ENCODE measurements at regions not wholly inside any gene's neighbourhood (a gene's known extent, or its start where the extent isn't known, plus 50 kb on each side); places are given as distances from the start of the nearest gene placed in this dataset.

DNA sequence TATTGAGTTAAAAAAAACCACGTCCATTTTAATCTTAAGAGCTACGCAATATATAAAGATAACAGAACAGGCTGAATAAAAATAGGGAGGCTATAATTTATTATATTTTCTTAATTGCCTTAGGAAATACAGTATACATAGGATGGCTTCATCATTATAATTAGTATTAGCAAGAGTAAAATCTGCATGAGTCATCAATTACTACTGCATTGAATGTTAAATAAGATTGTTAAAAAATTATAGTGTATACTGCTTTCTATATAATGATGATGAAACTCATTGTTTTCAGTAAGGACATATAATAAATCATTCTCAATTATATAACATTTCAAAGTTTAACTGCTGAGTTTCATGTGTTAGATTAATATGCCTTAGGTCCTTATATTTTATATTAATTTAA is 133.4 kb upstream of the GRID2 start:
- TF ChIP-seq, protein P1, sequence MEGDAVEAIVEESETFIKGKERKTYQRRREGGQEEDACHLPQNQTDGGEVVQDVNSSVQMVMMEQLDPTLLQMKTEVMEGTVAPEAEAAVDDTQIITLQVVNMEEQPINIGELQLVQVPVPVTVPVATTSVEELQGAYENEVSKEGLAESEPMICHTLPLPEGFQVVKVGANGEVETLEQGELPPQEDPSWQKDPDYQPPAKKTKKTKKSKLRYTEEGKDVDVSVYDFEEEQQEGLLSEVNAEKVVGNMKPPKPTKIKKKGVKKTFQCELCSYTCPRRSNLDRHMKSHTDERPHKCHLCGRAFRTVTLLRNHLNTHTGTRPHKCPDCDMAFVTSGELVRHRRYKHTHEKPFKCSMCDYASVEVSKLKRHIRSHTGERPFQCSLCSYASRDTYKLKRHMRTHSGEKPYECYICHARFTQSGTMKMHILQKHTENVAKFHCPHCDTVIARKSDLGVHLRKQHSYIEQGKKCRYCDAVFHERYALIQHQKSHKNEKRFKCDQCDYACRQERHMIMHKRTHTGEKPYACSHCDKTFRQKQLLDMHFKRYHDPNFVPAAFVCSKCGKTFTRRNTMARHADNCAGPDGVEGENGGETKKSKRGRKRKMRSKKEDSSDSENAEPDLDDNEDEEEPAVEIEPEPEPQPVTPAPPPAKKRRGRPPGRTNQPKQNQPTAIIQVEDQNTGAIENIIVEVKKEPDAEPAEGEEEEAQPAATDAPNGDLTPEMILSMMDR (conservative IDR thresholded peaks at IDR 0.05), result no peak
- TF ChIP-seq ZFX (IDR thresholded peaks at IDR 0.05), result no peak
